Erythroblast (primary cell): ENCODE measurements at regions not wholly inside any gene's neighbourhood (a gene's known extent, or its start where the extent isn't known, plus 50 kb on each side); places are given as distances from the start of the nearest gene placed in this dataset.

Source experiments
- GATA1 ChIP-seq: IDR thresholded peaks from 2 replicates; pipeline ENCODE4 v1.6.1; 2011; ENCODE audit warnings: low read depth, mild to moderate bottlenecking, control low read depth, low read length, moderate library complexity
- POLR2A ChIP-seq: IDR thresholded peaks from 2 replicates; pipeline ENCODE4 v1.6.1; 2011; ENCODE audit warnings: mild to moderate bottlenecking, low read length

DNA sequence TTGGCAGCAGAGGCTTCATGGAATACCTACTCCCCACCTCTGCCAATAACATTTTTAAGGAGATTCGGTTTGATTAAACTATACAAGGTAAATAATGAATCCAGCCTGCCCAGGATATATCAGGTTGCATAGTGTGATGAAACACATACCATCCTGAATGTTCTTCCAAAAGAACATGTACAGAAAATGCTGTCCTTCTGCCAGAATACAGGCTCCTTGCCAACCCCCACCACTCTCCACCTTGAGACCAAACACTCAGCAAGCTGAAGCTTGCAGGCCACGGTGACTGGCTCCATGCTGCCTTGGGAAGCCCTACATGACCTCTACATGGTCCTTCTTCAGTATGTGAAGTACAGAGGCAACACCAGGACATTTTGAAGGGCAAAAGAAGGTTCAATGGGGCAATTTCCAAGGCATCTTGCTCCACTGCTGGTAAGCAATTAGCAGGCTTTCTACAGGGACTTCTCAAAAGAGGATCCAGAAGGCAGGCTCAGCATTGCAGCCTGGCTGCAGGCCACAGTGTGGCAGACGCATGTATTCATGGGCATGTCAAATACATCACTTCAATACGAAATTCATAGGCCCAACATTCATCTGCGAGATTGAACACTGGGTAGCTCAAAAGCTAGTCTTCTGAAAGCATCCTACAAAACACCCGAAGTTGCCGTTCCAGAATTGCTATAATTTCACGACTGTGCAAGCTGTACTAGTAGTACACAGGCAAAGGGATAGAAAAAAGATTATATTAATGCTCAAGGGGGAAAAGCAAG, 62.4 kb upstream of the SERP2 start:
- TF ChIP-seq POLR2A, result no peak
- TF ChIP-seq GATA1, result no peak
